AG10803 (cell line): ENCODE measurements at regions not wholly inside any gene's neighbourhood (a gene's known extent, or its start where the extent isn't known, plus 50 kb on each side); places are given as distances from the start of the nearest gene placed in this dataset.
"Not testable (repeated sequence)": the region's sequence is repeated elsewhere in the genome, so short reads cannot be mapped to it uniquely, and the experiment has no call there.

Experiments
- DNase-seq: peaks from one replicate; pipeline ENCODE4 v3.0.0; 2010; ENCODE audit warnings: low read depth
- H3K4me3 ChIP-seq: 2 replicates; pipeline ENCODE4 v1.5.1; 2011; ENCODE audit warnings: mild to moderate bottlenecking, low read length, control low read depth
- TF ChIP-seq, protein P1 (sequence below): conservative IDR thresholded peaks from 2 replicates; pipeline ENCODE4 v1.5.1; 2011; ENCODE audit warnings: mild to moderate bottlenecking, low read length, control low read depth, inconsistent platforms

DNA sequence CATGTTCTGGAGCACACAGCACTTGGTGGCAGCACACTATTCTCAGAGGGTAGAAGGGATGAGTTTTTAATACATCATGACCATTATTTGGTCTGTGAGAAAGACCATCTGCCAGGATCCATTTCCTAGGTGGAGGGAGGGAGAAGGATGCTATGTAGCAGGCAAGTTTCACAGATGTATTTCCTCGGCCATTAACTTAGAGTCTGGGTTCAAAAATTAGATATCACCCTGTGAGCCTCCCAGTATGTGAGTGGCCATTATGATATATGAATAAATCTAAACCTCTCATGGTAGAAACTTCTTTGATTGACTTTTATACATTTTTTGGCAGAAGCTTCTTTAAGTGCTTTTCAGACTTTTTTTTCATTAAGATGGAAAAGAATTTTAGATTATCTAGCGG is 133.9 kb downstream of the SREK1 start:
- TF ChIP-seq, protein P1, sequence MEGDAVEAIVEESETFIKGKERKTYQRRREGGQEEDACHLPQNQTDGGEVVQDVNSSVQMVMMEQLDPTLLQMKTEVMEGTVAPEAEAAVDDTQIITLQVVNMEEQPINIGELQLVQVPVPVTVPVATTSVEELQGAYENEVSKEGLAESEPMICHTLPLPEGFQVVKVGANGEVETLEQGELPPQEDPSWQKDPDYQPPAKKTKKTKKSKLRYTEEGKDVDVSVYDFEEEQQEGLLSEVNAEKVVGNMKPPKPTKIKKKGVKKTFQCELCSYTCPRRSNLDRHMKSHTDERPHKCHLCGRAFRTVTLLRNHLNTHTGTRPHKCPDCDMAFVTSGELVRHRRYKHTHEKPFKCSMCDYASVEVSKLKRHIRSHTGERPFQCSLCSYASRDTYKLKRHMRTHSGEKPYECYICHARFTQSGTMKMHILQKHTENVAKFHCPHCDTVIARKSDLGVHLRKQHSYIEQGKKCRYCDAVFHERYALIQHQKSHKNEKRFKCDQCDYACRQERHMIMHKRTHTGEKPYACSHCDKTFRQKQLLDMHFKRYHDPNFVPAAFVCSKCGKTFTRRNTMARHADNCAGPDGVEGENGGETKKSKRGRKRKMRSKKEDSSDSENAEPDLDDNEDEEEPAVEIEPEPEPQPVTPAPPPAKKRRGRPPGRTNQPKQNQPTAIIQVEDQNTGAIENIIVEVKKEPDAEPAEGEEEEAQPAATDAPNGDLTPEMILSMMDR: no peak
- no peak for DNase-seq
- no peak overlapping the region for H3K4me3 ChIP-seq

DNA sequence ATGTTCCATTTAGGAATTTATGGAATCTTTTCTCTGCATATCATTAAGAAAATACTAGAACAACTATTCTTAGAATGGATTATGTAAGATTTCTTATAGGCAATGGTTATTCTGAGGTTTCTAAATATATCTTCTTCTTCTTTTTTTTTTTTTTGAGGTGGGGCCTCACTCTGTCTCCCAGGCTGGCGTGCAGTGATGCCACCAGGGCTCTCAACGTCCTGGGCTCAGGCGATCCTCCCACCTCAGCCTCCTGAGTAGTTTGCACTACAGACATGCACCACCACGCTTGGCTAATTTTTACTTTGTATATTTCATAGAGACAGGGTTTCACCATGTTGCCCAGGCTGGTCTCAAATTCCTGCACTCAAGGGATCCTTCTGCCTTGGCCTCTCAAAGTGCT is 137.2 kb downstream of the SREK1 start:
- TF ChIP-seq, protein P1: no peak
- no peak overlapping the region for H3K4me3 ChIP-seq
- no peak for DNase-seq

DNA sequence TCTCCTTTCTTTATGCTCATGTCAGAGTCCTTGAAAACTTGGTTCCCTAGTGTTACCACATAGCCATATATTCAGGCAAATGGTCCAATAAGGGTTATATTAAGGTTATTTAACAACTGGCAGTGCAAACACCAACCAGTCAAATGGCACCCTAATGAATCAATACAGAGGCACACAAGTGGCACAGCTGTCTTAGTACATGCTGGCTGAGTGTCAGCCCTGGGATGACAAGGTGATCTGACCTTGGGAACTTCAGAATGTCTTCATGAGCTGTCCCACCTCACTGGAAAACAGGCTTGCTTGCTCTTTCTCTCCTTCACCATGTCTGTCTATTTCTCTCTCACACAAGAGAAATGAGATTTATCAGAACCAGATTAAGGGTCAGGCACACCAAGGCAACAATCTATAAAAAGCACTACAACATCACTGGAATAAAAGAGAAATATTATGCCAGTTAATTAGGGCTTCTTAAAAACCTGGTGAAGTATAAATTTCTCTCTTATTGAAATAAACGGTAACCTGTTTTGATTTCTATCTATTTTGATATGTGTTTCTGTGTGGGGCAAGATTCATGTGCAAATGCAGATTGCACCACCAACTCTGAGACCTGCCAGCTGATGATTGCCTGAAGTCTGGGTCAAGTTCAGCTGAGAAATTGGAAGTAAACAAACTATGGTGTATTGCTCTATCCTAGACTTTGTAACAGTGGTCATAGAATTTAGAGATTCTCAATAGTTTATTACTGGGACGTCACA is 140.7 kb downstream of the SREK1 start:
- TF ChIP-seq, protein P1: no peak
- no peak for DNase-seq
- no peak overlapping the region for H3K4me3 ChIP-seq

- TF ChIP-seq, protein P1: no peak
- DNase-seq: no peak
- H3K4me3 ChIP-seq: no peak overlapping the region
Observed at GRCh38 chr5:66285343-66285922, 141.3 kb downstream of the SREK1 start.

DNA sequence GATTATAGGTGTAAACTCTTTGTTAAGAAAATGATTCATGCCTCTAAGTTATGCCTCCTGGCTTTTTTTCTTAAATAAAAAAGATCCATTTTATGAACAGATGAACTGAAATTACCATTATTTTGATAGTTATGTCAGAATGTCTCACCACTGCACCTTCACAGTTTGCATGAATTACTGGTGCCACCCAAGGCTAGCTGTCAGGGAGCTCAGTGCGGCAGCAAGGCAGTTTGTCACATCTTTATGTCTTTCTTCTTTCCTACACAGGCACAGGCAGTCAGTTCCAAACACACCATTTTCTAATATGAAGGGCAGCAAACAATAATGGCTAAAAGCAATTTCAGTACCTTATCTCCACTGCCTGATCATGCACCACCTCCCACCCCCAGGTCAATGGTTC is 147.7 kb downstream of the SREK1 start:
- no peak for DNase-seq
- TF ChIP-seq, protein P1: no peak

GRCh38 chr5:66293851-66294250 is 149.8 kb downstream of the SREK1 start:
- not testable (repeated sequence) for H3K4me3 ChIP-seq

More for the DNA sequence above, 147.7 kb downstream of the SREK1 start:
- no peak overlapping the region for H3K4me3 ChIP-seq

DNA sequence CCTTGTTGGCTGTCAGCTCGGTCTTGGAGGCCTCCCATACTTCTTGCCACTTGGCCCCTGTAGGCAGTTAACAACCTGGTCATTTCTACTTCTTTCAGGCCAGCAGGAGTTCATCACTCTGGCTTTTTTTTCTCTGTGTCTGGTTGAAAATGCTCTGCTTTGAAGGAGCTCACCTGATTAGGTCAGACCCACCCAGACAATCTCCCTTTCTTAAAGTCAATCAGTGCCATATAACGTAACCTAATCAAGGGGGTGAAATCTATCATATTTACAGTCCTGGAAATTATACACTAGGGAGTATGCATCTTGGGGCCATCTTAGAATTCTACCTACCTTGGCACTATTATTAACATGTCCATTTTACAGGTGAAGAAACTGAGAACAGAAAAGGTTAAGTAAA is 155.4 kb downstream of the SREK1 start:
- DNase-seq: no peak
- H3K4me3 ChIP-seq: no peak overlapping the region
- TF ChIP-seq, protein P1: no peak

More at GRCh38 chr5:66293851-66294250, 149.8 kb downstream of the SREK1 start:
- not testable (repeated sequence) for DNase-seq
